Calu3 (cell line): ENCODE measurements at regions not wholly inside any gene's neighbourhood (a gene's known extent, or its start where the extent isn't known, plus 50 kb on each side); places are given as distances from the start of the nearest gene placed in this dataset.
"Not testable (repeated sequence)": the region's sequence is repeated elsewhere in the genome, so short reads cannot be mapped to it uniquely, and the experiment has no call there.

Experiments
- BruUV-seq: library from RNA; stranded (reverse); fragments of 400-500 nt; replicated peaks from 2 replicates; lab custom pipeline; 2021; lab: Mats Ljungman, UMichigan
- CTCF ChIA-PET: fragments of 300-600 bp; sonication (Branson Sonifier 250); formaldehyde crosslinking; loops from one replicate; lab custom pipeline; 2022; ENCODE audit warnings: antibody characterized with exemption; lab: Charles Lee
- DNase-seq: peaks from one replicate; pipeline ENCODE4 v3.0.0; 2022
- H3K27ac Mint-ChIP-seq: one replicate; pipeline ENCODE4 v1.8.0; 2022; ENCODE audit warnings: mixed read lengths; ENCODE audit not compliant: unreplicated experiment
- H3K27me3 Mint-ChIP-seq: one replicate; pipeline ENCODE4 v1.8.0; 2022; ENCODE audit warnings: mixed read lengths; ENCODE audit not compliant: unreplicated experiment
- H3K36me3 Mint-ChIP-seq: one replicate; pipeline ENCODE4 v1.8.0; 2022; ENCODE audit warnings: mild to moderate bottlenecking, moderate library complexity, mixed read lengths; ENCODE audit not compliant: insufficient read depth, unreplicated experiment
- H3K4me1 Mint-ChIP-seq: one replicate; pipeline ENCODE4 v1.8.0; 2022; ENCODE audit warnings: mild to moderate bottlenecking, low read depth, mixed read lengths; ENCODE audit not compliant: unreplicated experiment
- H3K4me3 Mint-ChIP-seq: one replicate; pipeline ENCODE4 v1.8.0; 2022; ENCODE audit warnings: mild to moderate bottlenecking, low read depth, moderate library complexity, mixed read lengths; ENCODE audit not compliant: unreplicated experiment
- H3K9me3 Mint-ChIP-seq: one replicate; pipeline ENCODE4 v1.8.0; 2022; ENCODE audit warnings: low read depth, mixed read lengths; ENCODE audit not compliant: unreplicated experiment
- intact Hi-C: fragments of 100-400 bp; cut with micrococcal nuclease; formaldehyde crosslinking; loops from one replicate; pipeline ENCODE4 v1.10.0; 2022; ENCODE audit not compliant: unreplicated experiment
- TF ChIP-seq, protein P1 (sequence below): fragments of 200-600 bp; IDR thresholded peaks from one replicate; pipeline ENCODE4 v1.8.0; 2022; ENCODE audit warnings: antibody characterized with exemption; ENCODE audit not compliant: unreplicated experiment

- Mint-ChIP-seq H3K4me3 (no peak overlapping the region), H3K4me1 (no peaks in the 10 kb centered on the region), H3K27me3 (peaks cover 55% of the 10 kb centered on the region), H3K9me3 (no peaks in the 10 kb centered on the region), H3K36me3 (no peaks in the 10 kb centered on the region), H3K27ac (no peak overlapping the region)
- no TSS peak for BruUV-seq
- intact Hi-C loops: no loop called here
- TF ChIP-seq, protein P1, sequence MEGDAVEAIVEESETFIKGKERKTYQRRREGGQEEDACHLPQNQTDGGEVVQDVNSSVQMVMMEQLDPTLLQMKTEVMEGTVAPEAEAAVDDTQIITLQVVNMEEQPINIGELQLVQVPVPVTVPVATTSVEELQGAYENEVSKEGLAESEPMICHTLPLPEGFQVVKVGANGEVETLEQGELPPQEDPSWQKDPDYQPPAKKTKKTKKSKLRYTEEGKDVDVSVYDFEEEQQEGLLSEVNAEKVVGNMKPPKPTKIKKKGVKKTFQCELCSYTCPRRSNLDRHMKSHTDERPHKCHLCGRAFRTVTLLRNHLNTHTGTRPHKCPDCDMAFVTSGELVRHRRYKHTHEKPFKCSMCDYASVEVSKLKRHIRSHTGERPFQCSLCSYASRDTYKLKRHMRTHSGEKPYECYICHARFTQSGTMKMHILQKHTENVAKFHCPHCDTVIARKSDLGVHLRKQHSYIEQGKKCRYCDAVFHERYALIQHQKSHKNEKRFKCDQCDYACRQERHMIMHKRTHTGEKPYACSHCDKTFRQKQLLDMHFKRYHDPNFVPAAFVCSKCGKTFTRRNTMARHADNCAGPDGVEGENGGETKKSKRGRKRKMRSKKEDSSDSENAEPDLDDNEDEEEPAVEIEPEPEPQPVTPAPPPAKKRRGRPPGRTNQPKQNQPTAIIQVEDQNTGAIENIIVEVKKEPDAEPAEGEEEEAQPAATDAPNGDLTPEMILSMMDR: no peak
- no peak for DNase-seq
- CTCF ChIA-PET: no interaction called here
These were observed 99.0 kb downstream of the SCN11A start for GRCh38 chr3:38952721-38953120.

DNA sequence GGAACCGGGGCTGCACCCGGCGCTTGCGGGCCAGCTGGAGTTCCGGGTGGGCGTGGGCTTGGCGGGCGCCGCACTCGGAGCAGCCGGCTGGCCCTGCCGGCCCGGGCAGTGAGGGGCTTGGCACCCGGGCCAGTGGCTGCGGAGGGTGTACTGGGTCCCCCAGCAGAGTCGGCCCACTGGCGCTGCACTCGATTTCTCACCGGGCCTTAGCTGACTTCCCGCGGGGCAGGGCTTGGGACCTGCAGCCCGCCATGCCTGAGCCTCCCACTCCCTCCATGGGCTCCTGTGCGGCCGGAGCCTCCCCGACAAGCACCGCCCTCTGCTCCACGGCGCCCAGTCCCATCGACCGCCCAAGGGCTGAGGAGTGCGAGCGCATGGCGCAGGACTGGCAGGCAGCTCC, 100.6 kb downstream of the SCN11A start:
- intact Hi-C loops, H3K9me3 Mint-ChIP-seq, CTCF ChIA-PET, H3K4me3 Mint-ChIP-seq, DNase-seq, H3K36me3 Mint-ChIP-seq, BruUV-seq, H3K27ac Mint-ChIP-seq, H3K4me1 Mint-ChIP-seq: not testable (repeated sequence)
- peaks cover 59% of the 10 kb centered on the region for H3K27me3 Mint-ChIP-seq

DNA sequence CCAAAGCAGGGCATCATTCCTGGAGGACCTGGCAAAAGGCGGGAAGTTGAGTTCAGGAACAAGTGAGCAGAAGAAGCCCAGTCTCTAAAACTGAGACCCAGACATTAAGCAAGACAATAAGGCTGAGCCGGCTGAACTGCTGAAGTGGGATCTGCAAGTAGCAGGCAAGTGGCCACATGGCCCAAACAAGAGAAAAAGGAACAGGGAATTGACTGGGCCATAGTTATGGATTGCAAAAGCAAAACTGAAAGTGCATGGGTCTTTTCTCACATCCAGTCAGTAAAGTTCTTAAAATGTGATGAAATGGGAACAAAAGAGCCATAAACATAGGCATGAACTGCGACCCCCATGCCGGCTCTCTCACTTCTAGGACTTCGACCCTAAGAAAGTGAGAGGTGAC, 101.2 kb downstream of the SCN11A start:
- peaks cover 65% of the 10 kb centered on the region for H3K27me3 Mint-ChIP-seq
- H3K36me3 Mint-ChIP-seq: no peaks in the 10 kb centered on the region
- no peaks in the 10 kb centered on the region for H3K9me3 Mint-ChIP-seq
- no peak overlapping the region for H3K27ac Mint-ChIP-seq
- DNase-seq: no peak
- intact Hi-C loops: no loop called here
- no peak overlapping the region for H3K4me3 Mint-ChIP-seq
- CTCF ChIA-PET: no interaction called here
- TF ChIP-seq, protein P1: no peak
- BruUV-seq: no TSS peak
- H3K4me1 Mint-ChIP-seq: no peaks in the 10 kb centered on the region

GRCh38 chr3:38949994-38950393, 101.8 kb downstream of the SCN11A start:
- Mint-ChIP-seq H3K36me3 (no peaks in the 10 kb centered on the region), H3K27me3 (peaks cover 68% of the 10 kb centered on the region), H3K4me3 (no peak overlapping the region), H3K9me3 (no peaks in the 10 kb centered on the region), H3K27ac (no peak overlapping the region), H3K4me1 (no peaks in the 10 kb centered on the region)
- intact Hi-C loops: no loop called here
- no peak for DNase-seq
- CTCF ChIA-PET: no interaction called here
- BruUV-seq: no TSS peak
- TF ChIP-seq, protein P1: no peak

DNA sequence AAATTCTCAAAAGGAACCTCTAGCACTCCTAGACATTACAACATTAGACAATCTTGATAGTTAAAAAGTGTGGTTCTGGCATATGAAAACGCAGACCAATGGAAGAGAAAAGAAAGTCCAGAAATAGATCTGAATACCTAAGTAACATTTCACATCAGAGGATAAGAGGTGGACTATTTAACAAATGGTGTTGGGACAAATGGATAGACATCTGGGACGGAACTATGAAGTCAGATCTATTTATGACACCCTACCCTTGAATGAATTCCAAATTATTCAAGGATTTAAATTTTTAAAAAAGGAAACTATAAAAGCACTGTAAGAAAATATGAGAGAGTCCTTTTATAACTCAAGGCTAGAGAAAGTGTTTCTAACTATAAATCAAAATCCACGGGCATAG, 111.3 kb downstream of the SCN11A start:
- H3K4me3 Mint-ChIP-seq: no peak overlapping the region
- peaks cover 3% of the 10 kb centered on the region for H3K27me3 Mint-ChIP-seq
- no TSS peak for BruUV-seq
- intact Hi-C loops: no loop called here
- no peak for DNase-seq
- no peaks in the 10 kb centered on the region for H3K4me1 Mint-ChIP-seq
- H3K9me3 Mint-ChIP-seq: peaks cover 2% of the 10 kb centered on the region
- CTCF ChIA-PET: no interaction called here
- TF ChIP-seq, protein P1: no peak
- H3K27ac Mint-ChIP-seq: no peak overlapping the region
- H3K36me3 Mint-ChIP-seq: no peaks in the 10 kb centered on the region
